ENCODE measurements at regions not wholly inside any gene's neighbourhood (a gene's known extent, or its start where the extent isn't known, plus 50 kb on each side); places are given as distances from the start of the nearest gene placed in this dataset.

DNA sequence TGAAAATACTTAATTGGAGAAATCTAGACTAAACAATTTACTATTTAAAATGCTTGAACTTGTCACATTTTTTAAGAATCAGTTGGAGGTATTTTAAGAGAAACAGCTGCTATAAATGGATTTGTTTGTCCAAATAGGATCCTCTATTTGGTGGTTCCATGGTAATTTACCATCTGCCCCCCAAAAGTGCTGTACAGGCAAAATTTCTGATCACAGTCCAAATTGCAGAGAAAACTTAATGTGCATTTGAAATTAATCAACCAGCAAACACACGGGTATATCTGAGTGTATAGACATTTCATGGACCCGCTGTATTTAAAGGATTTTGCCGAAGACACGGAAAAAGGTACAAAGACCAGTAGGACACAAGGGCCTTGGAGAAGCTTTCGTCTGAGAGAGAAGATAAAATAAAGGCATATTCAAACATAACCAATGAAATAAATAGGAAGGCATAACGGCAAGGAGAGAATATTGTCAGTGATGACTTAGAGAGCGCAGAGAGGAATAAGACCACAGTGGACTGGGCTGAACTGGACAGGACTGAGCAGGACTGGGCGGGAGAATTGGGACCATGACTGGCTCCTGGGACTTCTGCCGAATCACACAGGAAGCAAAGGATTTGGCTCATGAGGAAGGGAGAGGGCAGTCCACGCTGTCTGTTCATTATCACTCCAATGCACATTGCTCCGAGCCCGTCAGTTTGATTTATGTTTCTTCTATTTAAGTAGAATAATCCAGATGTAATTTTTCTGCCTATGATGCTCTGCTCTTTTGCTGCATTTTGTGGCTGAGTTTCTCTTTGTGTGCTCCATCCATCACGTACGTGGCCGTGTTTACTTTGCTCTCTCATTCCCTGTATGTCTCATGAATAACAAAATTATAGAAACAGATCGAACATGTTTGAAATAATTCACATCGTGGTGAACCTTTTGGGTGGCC, 112.8 kb downstream of the PRLHR start:
- no peak for TF ChIP-seq ZFX (IDR thresholded peaks at IDR 0.05; ENCODE audit: borderline replicate concordance)
- TF ChIP-seq, protein P1, sequence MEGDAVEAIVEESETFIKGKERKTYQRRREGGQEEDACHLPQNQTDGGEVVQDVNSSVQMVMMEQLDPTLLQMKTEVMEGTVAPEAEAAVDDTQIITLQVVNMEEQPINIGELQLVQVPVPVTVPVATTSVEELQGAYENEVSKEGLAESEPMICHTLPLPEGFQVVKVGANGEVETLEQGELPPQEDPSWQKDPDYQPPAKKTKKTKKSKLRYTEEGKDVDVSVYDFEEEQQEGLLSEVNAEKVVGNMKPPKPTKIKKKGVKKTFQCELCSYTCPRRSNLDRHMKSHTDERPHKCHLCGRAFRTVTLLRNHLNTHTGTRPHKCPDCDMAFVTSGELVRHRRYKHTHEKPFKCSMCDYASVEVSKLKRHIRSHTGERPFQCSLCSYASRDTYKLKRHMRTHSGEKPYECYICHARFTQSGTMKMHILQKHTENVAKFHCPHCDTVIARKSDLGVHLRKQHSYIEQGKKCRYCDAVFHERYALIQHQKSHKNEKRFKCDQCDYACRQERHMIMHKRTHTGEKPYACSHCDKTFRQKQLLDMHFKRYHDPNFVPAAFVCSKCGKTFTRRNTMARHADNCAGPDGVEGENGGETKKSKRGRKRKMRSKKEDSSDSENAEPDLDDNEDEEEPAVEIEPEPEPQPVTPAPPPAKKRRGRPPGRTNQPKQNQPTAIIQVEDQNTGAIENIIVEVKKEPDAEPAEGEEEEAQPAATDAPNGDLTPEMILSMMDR (IDR thresholded peaks at IDR 0.05) = no peak

DNA sequence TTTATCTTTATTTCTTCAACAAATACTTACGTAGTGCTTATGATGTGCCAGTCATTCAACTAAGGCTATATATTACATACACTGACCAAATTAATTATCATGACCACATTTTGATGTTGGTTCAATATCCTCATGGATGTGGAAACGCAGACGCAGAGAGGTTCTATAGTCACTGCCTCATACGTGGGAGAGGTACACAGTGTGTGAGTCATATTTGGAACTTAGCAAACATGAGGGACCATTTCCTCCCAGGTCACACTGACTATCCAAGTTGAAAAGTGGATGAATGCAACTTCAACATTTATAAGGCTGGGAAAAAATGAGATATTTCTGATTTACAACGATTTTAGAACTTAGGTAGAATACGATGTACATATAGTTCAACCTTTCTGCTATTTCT, 113.6 kb downstream of the PRLHR start:
- no peak for TF ChIP-seq ZFX (IDR thresholded peaks at IDR 0.05; ENCODE audit: borderline replicate concordance)
- TF ChIP-seq, protein P1 (IDR thresholded peaks at IDR 0.05) = no peak

More for the DNA sequence above, 112.8 kb downstream of the PRLHR start:
- H3K27ac ChIP-seq = no peak overlapping the region

DNA sequence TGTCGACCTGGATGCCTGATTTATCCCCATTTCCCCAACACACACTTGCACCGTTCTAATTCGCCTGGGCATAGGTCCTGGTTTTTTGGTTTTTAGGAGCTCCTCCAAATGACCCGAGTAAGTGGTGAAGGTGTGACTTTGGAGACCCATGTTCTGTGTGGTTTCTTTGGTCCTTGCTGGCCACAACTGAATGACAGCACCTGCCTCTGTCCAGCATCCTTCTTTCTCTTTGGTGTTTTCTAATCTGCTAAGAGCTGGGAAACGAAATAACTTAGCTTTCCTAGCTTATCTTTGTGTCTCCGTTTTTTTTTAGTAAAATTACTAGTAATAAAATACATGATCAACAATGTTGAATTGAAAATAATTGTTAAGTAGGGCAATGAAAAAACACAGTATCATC, 120.2 kb downstream of the PRLHR start:
- TF ChIP-seq ZFX (IDR thresholded peaks at IDR 0.05; ENCODE audit: borderline replicate concordance) = no peak

More for the DNA sequence above, 113.6 kb downstream of the PRLHR start:
- no peak overlapping the region for H3K27ac ChIP-seq

DNA sequence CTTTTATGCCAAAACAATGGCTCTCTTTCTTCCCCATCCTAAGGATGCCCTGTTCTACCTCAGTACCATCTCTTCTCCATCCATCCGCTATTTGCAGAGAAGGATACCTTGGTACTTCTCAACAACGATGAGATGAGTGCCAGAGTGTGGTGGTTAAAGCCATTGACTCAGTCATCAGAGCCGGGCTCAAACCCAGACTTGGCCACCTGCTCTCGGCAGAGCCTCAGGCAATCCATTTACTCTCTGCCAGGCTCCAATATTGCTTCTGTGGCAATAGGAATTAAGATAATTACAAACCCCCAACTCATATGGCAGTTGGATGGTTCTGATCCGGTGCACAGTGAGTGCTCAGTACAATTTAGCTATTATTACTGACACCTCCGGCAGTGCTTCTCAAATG, 121.3 kb downstream of the PRLHR start:
- no peak overlapping the region for H3K27ac ChIP-seq
- TF ChIP-seq ZFX (IDR thresholded peaks at IDR 0.05; ENCODE audit: borderline replicate concordance) = no peak
- TF ChIP-seq, protein P1 (IDR thresholded peaks at IDR 0.05) = no peak

More for the DNA sequence above, 120.2 kb downstream of the PRLHR start:
- H3K27ac ChIP-seq = no peak overlapping the region

DNA sequence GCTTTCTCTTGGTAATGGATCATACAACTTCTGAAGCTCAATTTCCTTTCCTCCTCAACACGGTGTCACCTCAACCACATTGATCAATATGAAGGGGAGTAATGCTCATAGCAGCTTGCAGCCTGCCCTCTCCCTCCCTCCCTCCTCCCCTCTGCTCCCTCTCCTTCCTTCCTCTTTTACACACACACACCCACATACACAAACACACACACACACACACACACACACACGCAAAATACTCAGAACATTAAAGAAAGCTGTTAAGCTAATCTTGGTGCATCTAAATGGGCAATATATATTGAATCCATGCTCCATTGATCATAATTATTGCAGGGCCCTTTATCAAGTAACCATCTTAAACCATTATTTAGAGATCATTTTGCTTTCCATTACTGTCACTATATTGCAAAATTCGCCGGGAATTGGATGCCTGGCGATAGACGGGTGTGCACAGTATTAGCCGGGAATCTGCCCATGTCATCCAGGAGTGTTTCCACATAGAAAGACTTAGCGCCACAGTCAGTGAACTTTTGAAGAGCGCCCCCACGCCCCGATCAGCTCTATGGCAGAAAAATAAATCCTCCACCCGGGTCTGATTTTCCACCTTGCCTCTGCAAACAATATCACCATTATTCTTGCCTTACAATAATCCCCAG, 122.0 kb downstream of the PRLHR start:
- H3K27ac ChIP-seq = no peak overlapping the region
- TF ChIP-seq, protein P1 (IDR thresholded peaks at IDR 0.05) = no peak
- TF ChIP-seq ZFX (IDR thresholded peaks at IDR 0.05; ENCODE audit: borderline replicate concordance) = no peak

DNA sequence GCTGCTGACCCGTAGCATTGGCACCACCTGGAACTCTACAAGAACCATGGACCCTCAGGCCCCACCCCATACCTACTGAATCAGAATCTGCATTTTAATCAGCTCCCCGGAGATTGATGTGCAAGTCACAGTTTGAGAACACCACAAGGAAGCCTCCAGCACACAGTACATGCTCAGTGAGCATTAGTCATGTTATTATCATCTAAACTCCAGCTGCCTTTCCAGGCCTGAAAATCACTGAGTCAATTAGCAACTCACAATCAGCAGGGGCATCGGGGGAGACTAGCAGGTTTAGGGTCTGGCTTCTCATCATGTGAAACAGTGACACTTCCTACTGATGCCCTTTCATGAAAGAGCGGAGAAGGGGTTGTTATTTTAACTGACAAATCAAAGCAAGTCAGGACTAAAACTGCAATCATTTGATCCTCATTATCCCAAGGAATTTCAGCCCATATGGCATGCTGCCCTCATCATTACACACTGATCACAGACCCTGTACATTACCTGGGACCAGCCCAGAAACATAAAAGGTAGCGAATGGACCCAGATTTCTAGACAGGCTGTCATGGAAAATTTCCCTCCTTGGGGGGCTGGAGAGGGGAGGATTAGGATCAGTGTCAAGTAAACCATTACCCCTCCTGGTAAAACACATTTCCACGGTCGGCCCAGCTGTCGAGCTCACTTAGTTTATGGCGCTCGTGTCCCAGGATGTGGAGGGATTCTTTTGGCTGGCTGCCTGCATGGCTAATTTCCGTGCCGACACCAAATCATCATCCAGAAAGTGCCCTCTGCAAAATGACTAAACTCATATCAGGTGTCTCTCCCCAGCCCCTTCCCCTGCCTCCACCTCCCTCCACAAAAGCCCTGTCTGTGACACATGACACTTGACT, 122.8 kb downstream of the PRLHR start:
- no peak overlapping the region for H3K27ac ChIP-seq
- no peak for TF ChIP-seq ZFX (IDR thresholded peaks at IDR 0.05; ENCODE audit: borderline replicate concordance)
- TF ChIP-seq, protein P1 (IDR thresholded peaks at IDR 0.05) = no peak

DNA sequence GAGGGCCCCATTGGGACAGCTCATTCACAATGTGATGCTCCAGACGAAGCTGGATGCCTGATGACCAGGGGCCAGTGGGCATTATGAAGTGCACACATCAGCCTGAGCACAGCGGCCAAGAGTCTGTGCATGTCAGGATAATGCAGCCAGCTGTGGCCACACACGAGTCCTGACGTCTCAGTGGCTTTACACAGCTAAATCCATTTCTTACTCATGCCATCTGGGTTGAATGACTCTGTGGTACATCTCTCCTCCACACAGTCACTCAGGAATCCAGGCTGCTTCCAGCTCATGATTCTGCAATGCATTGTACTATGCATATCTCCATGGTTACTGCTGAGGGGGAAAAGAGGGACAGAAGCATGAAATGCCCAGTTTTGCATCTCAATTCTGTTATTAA, 123.6 kb downstream of the PRLHR start:
- H3K27ac ChIP-seq = no peak overlapping the region
- no peak for TF ChIP-seq ZFX (IDR thresholded peaks at IDR 0.05; ENCODE audit: borderline replicate concordance)
- TF ChIP-seq, protein P1 (IDR thresholded peaks at IDR 0.05) = no peak

Measured in 22Rv1 (cell line).